ENCODE measurements at regions not wholly inside any gene's neighbourhood (a gene's known extent, or its start where the extent isn't known, plus 50 kb on each side); places are given as distances from the start of the nearest gene placed in this dataset.
"Not testable (repeated sequence)": the region's sequence is repeated elsewhere in the genome, so short reads cannot be mapped to it uniquely, and the experiment has no call there.

GRCh38 chr7:138328215-138328614 is 131.8 kb upstream of the TRIM24 start:
- no peak for DNase-seq

GRCh38 chr7:138332850-138333249 is 127.2 kb upstream of the TRIM24 start:
- not testable (repeated sequence) for DNase-seq

- no peak for DNase-seq
These were observed 121.7 kb upstream of the TRIM24 start for GRCh38 chr7:138338361-138338760.

- not testable (repeated sequence) for DNase-seq
These were observed 120.8 kb upstream of the TRIM24 start for GRCh38 chr7:138339229-138339628.

GRCh38 chr7:138342990-138343389 is 117.1 kb upstream of the TRIM24 start:
- no peak for DNase-seq

GRCh38 chr7:138345567-138345966 is 114.5 kb upstream of the TRIM24 start:
- no peak for DNase-seq

- no peak for DNase-seq
These were observed 113.1 kb upstream of the TRIM24 start for GRCh38 chr7:138346975-138347374.

- no peak for DNase-seq
These were observed 110.0 kb upstream of the TRIM24 start for GRCh38 chr7:138349841-138350700.

- no peak for DNase-seq
These were observed 109.2 kb upstream of the TRIM24 start for GRCh38 chr7:138350701-138351357.

GRCh38 chr7:138352570-138353461 is 107.2 kb upstream of the TRIM24 start:
- DNase-seq, result no peak

GRCh38 chr7:138354066-138354465 is 106.0 kb upstream of the TRIM24 start:
- no peak for DNase-seq

- no peak for DNase-seq
These were observed 104.8 kb upstream of the TRIM24 start for GRCh38 chr7:138355254-138355653.

GRCh38 chr7:138358850-138359341 is 101.2 kb upstream of the TRIM24 start:
- no peak for DNase-seq

- no peak for DNase-seq
These were observed 100.0 kb upstream of the TRIM24 start for GRCh38 chr7:138359870-138360559.

- no peak for DNase-seq
These were observed 96.3 kb upstream of the TRIM24 start for GRCh38 chr7:138363721-138364120.

- DNase-seq, result not testable (repeated sequence)
These were observed 93.9 kb upstream of the TRIM24 start for GRCh38 chr7:138366137-138366536.

GRCh38 chr7:138366676-138367075 is 93.4 kb upstream of the TRIM24 start:
- not testable (repeated sequence) for DNase-seq

GRCh38 chr7:138369797-138370196 is 90.3 kb upstream of the TRIM24 start:
- DNase-seq, result no peak

- DNase-seq, result no peak
These were observed 89.1 kb upstream of the TRIM24 start for GRCh38 chr7:138370956-138371355.

GRCh38 chr7:138374119-138374693 is 85.9 kb upstream of the TRIM24 start:
- no peak for DNase-seq

- no peak for DNase-seq
These were observed 82.8 kb upstream of the TRIM24 start for GRCh38 chr7:138377306-138377705.

All from activated CD4-positive, alpha-beta T cell treated with anti-CD3 and anti-CD28 coated beads, Interleukin-2, Interleukin-6, amounts not matched to agents 100 ng/mL and 50 ng/mL, durations not matched to agents 16 hours and 8 hours (primary cell).